B cell (primary cell): ENCODE measurements at regions not wholly inside any gene's neighbourhood (a gene's known extent, or its start where the extent isn't known, plus 50 kb on each side); places are given as distances from the start of the nearest gene placed in this dataset.

Source experiments
- ATAC-seq: fragments of 200-7000 bp; cut with Tn5 transposase; one replicate; pipeline ENCODE4 v1.10.0; 2021; ENCODE audit warnings: low read depth, mild to moderate bottlenecking, moderate number of reproducible peaks, moderate library complexity
- CTCF ChIA-PET: fragments of 350-600 bp; sonication (Branson Sonifier 250); formaldehyde crosslinking; loops from one replicate; lab custom pipeline; 2021; ENCODE audit warnings: antibody characterized with exemption, inconsistent platforms; lab: Charles Lee
- POLR2A ChIA-PET: fragments of 350-600 bp; sonication (Branson Sonifier 250); formaldehyde crosslinking; loops from one replicate; lab custom pipeline; 2021; ENCODE audit warnings: antibody characterized with exemption; lab: Charles Lee
- DNase-seq: peaks from one replicate; pipeline ENCODE4 v3.0.0; 2013
- H2AFZ ChIP-seq: 2 replicates; pipeline ENCODE4 v1.6.1; 2012; ENCODE audit warnings: mild to moderate bottlenecking, low read depth, low read length; ENCODE audit not compliant: insufficient read depth, poor library complexity, severe bottlenecking
- H3K27ac ChIP-seq, 2 donors: 1 replicate in 1 of 2; 2 replicates in 1 of 2; pipeline ENCODE4 v1.5.1; 2012 to 2013; ENCODE audit warnings: low read length in 2 of 2, mild to moderate bottlenecking in 2 of 2, moderate library complexity in 1 of 2
- H3K27me3 ChIP-seq, 4 experiments: fragments of 200-600 bp in 1 of 4; sonication (generic) in 1 of 4; replicated peaks in 1 of 4; 1 replicate in 2 of 4; 2 replicates in 2 of 4; pipeline versions ENCODE4 v1.6.1 to v1.7.0; 2013 to 2016; ENCODE audit warnings: low read length in 3 of 4, mild to moderate bottlenecking in 2 of 4, mixed read lengths in 1 of 4, moderate library complexity in 1 of 4; ENCODE audit not compliant: insufficient read depth in 4 of 4, control insufficient read depth in 3 of 4; ENCODE audit errors: control extremely low read depth in 1 of 4
- H3K36me3 ChIP-seq, 2 experiments: replicated peaks in 1 of 2; 1 replicate in 1 of 2; 2 replicates in 1 of 2; pipeline versions ENCODE4 v1.6.1 to v1.7.1; 2013; ENCODE audit warnings: low read length in 1 of 2; ENCODE audit not compliant: insufficient read depth in 2 of 2, control insufficient read depth in 1 of 2; ENCODE audit errors: control extremely low read depth in 1 of 2, extremely low read depth in 1 of 2
- H3K4me1 ChIP-seq, 2 donors: fragments of 200-600 bp in 1 of 2; sonication (generic) in 1 of 2; 1 replicate in 1 of 2; 2 replicates in 1 of 2; pipeline versions ENCODE4 v1.5.1 to v1.6.1; 2013 to 2017; ENCODE audit warnings: low read length in 2 of 2; ENCODE audit not compliant: control insufficient read depth in 2 of 2, insufficient read depth in 2 of 2
- H3K4me2 ChIP-seq: replicated peaks from 2 replicates; pipeline ENCODE3; 2012; ENCODE audit warnings: mild to moderate bottlenecking, low read depth, low read length; ENCODE audit not compliant: poor library complexity, severe bottlenecking
- H3K4me3 ChIP-seq, 5 experiments: fragments of 200-600 bp in 1 of 5; sonication (generic) in 1 of 5; 1 replicate in 3 of 5; 2 replicates in 2 of 5; pipeline versions ENCODE4 v1.5.1 to v1.7.0; 2011 to 2016; ENCODE audit warnings: low read length in 4 of 5, mild to moderate bottlenecking in 4 of 5, low read depth in 2 of 5, control low read depth in 1 of 5, moderate library complexity in 1 of 5; ENCODE audit not compliant: insufficient read depth in 1 of 5; ENCODE audit errors: control extremely low read depth in 1 of 5, extremely low read depth in 1 of 5
- H3K79me2 ChIP-seq: fragments of 200-600 bp; sonication (generic); one replicate; pipeline ENCODE4 v1.6.0; 2016; ENCODE audit warnings: low read length; ENCODE audit not compliant: control insufficient read depth, insufficient read depth
- H3K9ac ChIP-seq: fragments of 200-600 bp; sonication (generic); 2 replicates; pipeline ENCODE4 v1.6.1; 2017; ENCODE audit warnings: mild to moderate bottlenecking, low read length, moderate library complexity
- H3K9me3 ChIP-seq, 3 donors: one replicate each; pipeline versions ENCODE4 v1.6.1 to v1.7.1; 2013; ENCODE audit warnings: low read length in 2 of 3; ENCODE audit not compliant: control insufficient read depth in 2 of 3, insufficient read depth in 1 of 3; ENCODE audit errors: control extremely low read depth in 1 of 3
- H4K20me1 ChIP-seq: 2 replicates; pipeline ENCODE4 v1.6.0; 2012; ENCODE audit warnings: mild to moderate bottlenecking, low read length; ENCODE audit not compliant: insufficient read depth, control insufficient read depth, poor library complexity, severe bottlenecking
- H3K27ac Mint-ChIP-seq: one replicate; pipeline ENCODE4 v1.8.0; 2021; ENCODE audit warnings: mixed read lengths
- H3K27me3 Mint-ChIP-seq: one replicate; pipeline ENCODE4 v1.8.0; 2021; ENCODE audit warnings: mixed read lengths
- H3K4me1 Mint-ChIP-seq: one replicate; pipeline ENCODE4 v1.8.0; 2021; ENCODE audit warnings: mixed read lengths
- H3K4me3 Mint-ChIP-seq: one replicate; pipeline ENCODE4 v1.8.0; 2021; ENCODE audit warnings: mixed read lengths
- H3K9me3 Mint-ChIP-seq: one replicate; pipeline ENCODE4 v1.8.0; 2022; ENCODE audit warnings: mixed read lengths; ENCODE audit not compliant: insufficient read depth
- EZH2 ChIP-seq: IDR thresholded peaks from 2 replicates; pipeline ENCODE4 v1.6.1; 2012; ENCODE audit warnings: borderline replicate concordance, low read depth, mild to moderate bottlenecking, moderate library complexity, low read length; ENCODE audit not compliant: insufficient read depth, poor library complexity, severe bottlenecking
- WGBS: methylation state at CpG from one replicate; pipeline ENCODE4 v1.1.5; 2013; ENCODE audit warnings: missing lambda C conversion rate; ENCODE audit not compliant: insufficient coverage; 5-methylcytosine and 5-hydroxymethylcytosine counted together
- intact Hi-C: fragments of 100-400 bp; cut with micrococcal nuclease; formaldehyde crosslinking; loops from one replicate; pipeline ENCODE4 v1.10.0; 2022
- TF ChIP-seq, protein P1 (sequence below): fragments of 200-600 bp; IDR thresholded peaks from one replicate; pipeline ENCODE4 v1.8.0; 2022; ENCODE audit warnings: antibody characterized with exemption, mild to moderate bottlenecking

GRCh38 chr11:87600938-87601337 lies 563.2 kb downstream of the TMEM135 start:
- Histone ChIP-seq H3K27ac (no peak overlapping the region), H3K9ac (no peak overlapping the region), H3K79me2 (no peaks in the 10 kb centered on the region), H3K4me3 (no peak overlapping the region), H3K4me1 (no peaks in the 10 kb centered on the region), H3K9me3 (peaks cover 0 to 5% (median 0%) of the 10 kb centered on the region in 3 donors), H3K27me3 (no peaks in the 10 kb centered on the region), H3K4me2 (no peak overlapping the region), H2AFZ (no peak overlapping the region), H4K20me1 (no peaks in the 10 kb centered on the region), H3K36me3 (no peaks in the 10 kb centered on the region)
- no peak for TF ChIP-seq EZH2
- TF ChIP-seq, protein P1, sequence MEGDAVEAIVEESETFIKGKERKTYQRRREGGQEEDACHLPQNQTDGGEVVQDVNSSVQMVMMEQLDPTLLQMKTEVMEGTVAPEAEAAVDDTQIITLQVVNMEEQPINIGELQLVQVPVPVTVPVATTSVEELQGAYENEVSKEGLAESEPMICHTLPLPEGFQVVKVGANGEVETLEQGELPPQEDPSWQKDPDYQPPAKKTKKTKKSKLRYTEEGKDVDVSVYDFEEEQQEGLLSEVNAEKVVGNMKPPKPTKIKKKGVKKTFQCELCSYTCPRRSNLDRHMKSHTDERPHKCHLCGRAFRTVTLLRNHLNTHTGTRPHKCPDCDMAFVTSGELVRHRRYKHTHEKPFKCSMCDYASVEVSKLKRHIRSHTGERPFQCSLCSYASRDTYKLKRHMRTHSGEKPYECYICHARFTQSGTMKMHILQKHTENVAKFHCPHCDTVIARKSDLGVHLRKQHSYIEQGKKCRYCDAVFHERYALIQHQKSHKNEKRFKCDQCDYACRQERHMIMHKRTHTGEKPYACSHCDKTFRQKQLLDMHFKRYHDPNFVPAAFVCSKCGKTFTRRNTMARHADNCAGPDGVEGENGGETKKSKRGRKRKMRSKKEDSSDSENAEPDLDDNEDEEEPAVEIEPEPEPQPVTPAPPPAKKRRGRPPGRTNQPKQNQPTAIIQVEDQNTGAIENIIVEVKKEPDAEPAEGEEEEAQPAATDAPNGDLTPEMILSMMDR: no peak
- CTCF ChIA-PET: no interaction called here
- no peaks in the 10 kb centered on the region for H3K27me3 Mint-ChIP-seq
- no peak overlapping the region for H3K27ac Mint-ChIP-seq
- no peak for ATAC-seq
- DNase-seq: no peak
- H3K9me3 Mint-ChIP-seq: peaks cover 3% of the 10 kb centered on the region
- no peak overlapping the region for H3K4me3 Mint-ChIP-seq
- 100% methylated on average over 2 of the region's 4 CpGs for WGBS
- intact Hi-C loops: no loop called here
- H3K4me1 Mint-ChIP-seq: no peaks in the 10 kb centered on the region
- POLR2A ChIA-PET: no interaction called here

DNA sequence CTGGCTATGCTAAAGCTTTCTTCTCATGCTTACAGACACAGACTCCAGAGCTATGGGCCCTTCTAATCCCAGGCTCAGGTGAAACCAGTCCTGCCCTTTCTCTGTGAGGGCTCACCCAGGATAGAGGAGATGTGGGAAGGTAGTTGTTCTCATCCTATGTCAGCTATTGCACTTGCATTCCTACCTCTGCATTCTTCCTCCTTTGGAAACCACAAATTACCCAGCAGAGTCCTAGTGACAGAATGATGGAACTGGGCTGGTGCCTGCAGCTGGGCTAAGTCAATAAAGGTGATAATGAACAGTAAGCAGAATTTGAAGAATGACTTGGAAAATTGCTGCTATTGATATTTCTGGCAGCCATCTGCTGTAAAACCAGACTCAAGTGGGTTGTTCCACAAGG lies 560.0 kb downstream of the TMEM135 start:
- Histone ChIP-seq H3K4me2 (no peak overlapping the region), H3K9ac (no peak overlapping the region), H4K20me1 (no peaks in the 10 kb centered on the region), H3K79me2 (no peaks in the 10 kb centered on the region), H3K36me3 (no peaks in the 10 kb centered on the region), H3K4me3 (no peak overlapping the region), H3K9me3 (no peaks in the 10 kb centered on the region), H3K27ac (no peak overlapping the region), H3K27me3 (no peaks in the 10 kb centered on the region), H3K4me1 (no peaks in the 10 kb centered on the region), H2AFZ (no peak overlapping the region)
- no peaks in the 10 kb centered on the region for H3K4me1 Mint-ChIP-seq
- TF ChIP-seq, protein P1: no peak
- no peak for TF ChIP-seq EZH2
- H3K27me3 Mint-ChIP-seq: no peaks in the 10 kb centered on the region
- DNase-seq: no peak
- intact Hi-C loops: no loop called here
- ChIA-PET CTCF (no interaction called here), POLR2A (no interaction called here)
- H3K9me3 Mint-ChIP-seq: peaks cover 9% of the 10 kb centered on the region
- no peak for ATAC-seq
- no peak overlapping the region for H3K27ac Mint-ChIP-seq
- H3K4me3 Mint-ChIP-seq: no peak overlapping the region
